H9 (cell line): ENCODE measurements at regions not wholly inside any gene's neighbourhood (a gene's known extent, or its start where the extent isn't known, plus 50 kb on each side); places are given as distances from the start of the nearest gene placed in this dataset.

Experiments used
- DNase-seq: peaks from one replicate; pipeline ENCODE4 v3.0.0-alpha.2; 2017
- H2AFZ ChIP-seq: one replicate; pipeline ENCODE4 v1.6.1; 2013; ENCODE audit warnings: mild to moderate bottlenecking, low read length, control low read depth, moderate library complexity
- H2AK5ac ChIP-seq: 2 replicates; pipeline ENCODE4 v1.6.1; 2013; ENCODE audit warnings: low read length, control low read depth, mixed read lengths; ENCODE audit not compliant: insufficient read length
- H2BK120ac ChIP-seq: one replicate; pipeline ENCODE4 v1.6.1; 2013; ENCODE audit warnings: low read depth, mild to moderate bottlenecking, low read length, control low read depth, inconsistent platforms; ENCODE audit not compliant: poor library complexity, severe bottlenecking
- H2BK12ac ChIP-seq: 2 replicates; pipeline ENCODE4 v1.6.1; 2013; ENCODE audit warnings: low read length, control low read depth, mixed read lengths, low read depth; ENCODE audit not compliant: insufficient read length
- H2BK15ac ChIP-seq: 2 replicates; pipeline ENCODE4 v1.6.1; 2013; ENCODE audit warnings: low read depth, low read length, control low read depth
- H2BK20ac ChIP-seq: one replicate; pipeline ENCODE4 v1.6.1; 2013; ENCODE audit warnings: low read depth, mild to moderate bottlenecking, low read length, control low read depth, inconsistent platforms; ENCODE audit not compliant: poor library complexity, severe bottlenecking
- H2BK5ac ChIP-seq: 2 replicates; pipeline ENCODE4 v1.6.1; 2013; ENCODE audit warnings: low read length, control low read depth, mixed read lengths; ENCODE audit not compliant: insufficient read length
- H3K14ac ChIP-seq: 2 replicates; pipeline ENCODE4 v1.6.1; 2013; ENCODE audit warnings: low read length, control low read depth; ENCODE audit not compliant: insufficient read depth
- H3K18ac ChIP-seq: 2 replicates; pipeline ENCODE4 v1.6.1; 2013; ENCODE audit warnings: low read depth, mild to moderate bottlenecking, mixed read lengths, low read length, control low read depth; ENCODE audit not compliant: insufficient read length
- H3K23ac ChIP-seq: 2 replicates; pipeline ENCODE4 v1.6.1; 2013; ENCODE audit warnings: low read length, control low read depth, mixed read lengths, low read depth; ENCODE audit not compliant: insufficient read length
- H3K23me2 ChIP-seq: 2 replicates; pipeline ENCODE4 v1.6.1; 2013; ENCODE audit warnings: low read depth, mild to moderate bottlenecking, mixed read lengths, low read length, control low read depth; ENCODE audit not compliant: insufficient read length, poor library complexity, severe bottlenecking
- H3K27ac ChIP-seq: 2 replicates; pipeline ENCODE4 v1.5.1; 2013; ENCODE audit warnings: low read length, control low read depth, mixed read lengths, low read depth; ENCODE audit not compliant: insufficient read length
- H3K27me3 ChIP-seq: 2 replicates; pipeline ENCODE4 v1.6.1; 2013; ENCODE audit warnings: low read length, control low read depth, inconsistent platforms; ENCODE audit not compliant: insufficient read depth
- H3K4ac ChIP-seq: 2 replicates; pipeline ENCODE4 v1.6.1; 2013; ENCODE audit warnings: low read depth, mild to moderate bottlenecking, control low read depth, inconsistent platforms, low read length, moderate library complexity
- H3K4me1 ChIP-seq: 2 replicates; pipeline ENCODE4 v1.6.1; 2013; ENCODE audit warnings: low read length, control low read depth, inconsistent platforms; ENCODE audit not compliant: insufficient read depth
- H3K4me2 ChIP-seq: 2 replicates; pipeline ENCODE4 v1.6.1; 2013; ENCODE audit warnings: low read length, control low read depth, mixed read lengths; ENCODE audit not compliant: insufficient read length, insufficient read depth
- H3K56ac ChIP-seq: 2 replicates; pipeline ENCODE4 v1.6.1; 2013; ENCODE audit warnings: low read depth, mild to moderate bottlenecking, mixed read lengths, low read length, control low read depth; ENCODE audit not compliant: insufficient read length
- H3K79me1 ChIP-seq: 2 replicates; pipeline ENCODE4 v1.6.1; 2013; ENCODE audit warnings: low read depth, mild to moderate bottlenecking, moderate library complexity, low read length, control low read depth, inconsistent platforms; ENCODE audit not compliant: insufficient read depth, poor library complexity, severe bottlenecking
- H3K79me2 ChIP-seq: 2 replicates; pipeline ENCODE4 v1.6.1; 2013; ENCODE audit warnings: low read length, control low read depth, inconsistent platforms; ENCODE audit not compliant: insufficient read depth
- H3K9ac ChIP-seq: 2 replicates; pipeline ENCODE4 v1.6.1; 2013; ENCODE audit warnings: low read length, control low read depth, mixed read lengths; ENCODE audit not compliant: insufficient read length; ENCODE audit errors: extremely low read depth
- H3K9me3 ChIP-seq: one replicate; pipeline ENCODE4 v1.6.1; 2013; ENCODE audit warnings: low read depth, low read length, inconsistent platforms; ENCODE audit not compliant: control insufficient read depth
- H3T11ph ChIP-seq: one replicate; pipeline ENCODE4 v1.6.1; 2013; ENCODE audit warnings: mild to moderate bottlenecking, low read length, control low read depth, inconsistent platforms
- H4K20me1 ChIP-seq: one replicate; pipeline ENCODE4 v1.6.1; 2013; ENCODE audit not compliant: control insufficient read depth, insufficient read length, insufficient read depth
- H4K5ac ChIP-seq: 2 replicates; pipeline ENCODE4 v1.6.1; 2013; ENCODE audit warnings: low read depth, mild to moderate bottlenecking, mixed read lengths, low read length, control low read depth; ENCODE audit not compliant: insufficient read length
- H4K8ac ChIP-seq: replicated peaks from 2 replicates; pipeline ENCODE4 v1.6.1; 2013; ENCODE audit warnings: low read length, control low read depth, mixed read lengths, low read depth; ENCODE audit not compliant: insufficient read length
- H4K91ac ChIP-seq: 2 replicates; pipeline ENCODE4 v1.6.1; 2013; ENCODE audit warnings: low read depth, mild to moderate bottlenecking, moderate library complexity, mixed read lengths, low read length, control low read depth; ENCODE audit not compliant: insufficient read length
- H3K27ac Mint-ChIP-seq, 3 experiments: 2 replicates in 2 of 3; 3 replicates in 1 of 3; pipeline ENCODE4 v1.8.0; 2020 to 2021; ENCODE audit warnings: mixed read lengths in 3 of 3, mild to moderate bottlenecking in 1 of 3, moderate library complexity in 1 of 3
- H3K27me3 Mint-ChIP-seq: 2 replicates; pipeline ENCODE4 v1.8.0; 2021; ENCODE audit warnings: low read depth, mild to moderate bottlenecking, moderate library complexity, mixed read lengths
- H3K36me3 Mint-ChIP-seq, 3 experiments: 2 replicates in 2 of 3; 3 replicates in 1 of 3; pipeline ENCODE4 v1.8.0; 2020 to 2021; ENCODE audit warnings: low read depth in 3 of 3, mixed read lengths in 3 of 3; ENCODE audit not compliant: insufficient read depth in 1 of 3
- H3K4me1 Mint-ChIP-seq, 2 experiments: 2 replicates each; pipeline ENCODE4 v1.8.0; 2020; ENCODE audit warnings: mixed read lengths in 2 of 2
- H3K4me3 Mint-ChIP-seq, 2 experiments: 2 replicates in 1 of 2; 3 replicates in 1 of 2; pipeline ENCODE4 v1.8.0; 2020 to 2021; ENCODE audit warnings: mild to moderate bottlenecking in 2 of 2, mixed read lengths in 2 of 2, moderate library complexity in 1 of 2
- H3K9me3 Mint-ChIP-seq, 2 experiments: 2 replicates in 1 of 2; 3 replicates in 1 of 2; pipeline ENCODE4 v1.8.0; 2020; ENCODE audit warnings: mild to moderate bottlenecking in 2 of 2, mixed read lengths in 2 of 2, moderate library complexity in 1 of 2
- CTCF ChIP-seq: fragments of 200-600 bp; sonication (generic); conservative IDR thresholded peaks from 3 replicates; pipeline ENCODE4 v1.8.0; 2021; ENCODE audit warnings: antibody characterized with exemption, mild to moderate bottlenecking
- WGBS: extraction: QIAGEN DNeasy Blood & Tissue Kit; methylation state at CpG from one replicate; pipeline ENCODE4 v1.1.7; 2013; ENCODE audit warnings: missing lambda C conversion rate, low lambda C conversion rate, mixed read lengths; ENCODE audit not compliant: insufficient read length; ENCODE audit errors: extremely low coverage; 5-methylcytosine and 5-hydroxymethylcytosine counted together

- no peak overlapping the region for H3T11ph ChIP-seq
- no peak overlapping the region for H3K18ac ChIP-seq
- no CpG with 5 or more reads among the region's 2 CpGs for WGBS
- no peak for TF ChIP-seq CTCF
- no peak overlapping the region for H3K9ac ChIP-seq
- H2BK120ac ChIP-seq: no peak overlapping the region
- no peak overlapping the region for H3K23ac ChIP-seq
- Mint-ChIP-seq H3K9me3 (peaks cover 50 to 52% of the 10 kb centered on the region in 2 experiments), H3K4me1 (no peaks in the 10 kb centered on the region), H3K4me3 (no peak overlapping the region), H3K36me3 (peaks cover 8 to 24% (median 21%) of the 10 kb centered on the region in 3 experiments), H3K27ac (no peak overlapping the region), H3K27me3 (no peaks in the 10 kb centered on the region)
- H4K8ac ChIP-seq: no peak overlapping the region
- no peak for DNase-seq
- no peaks in the 10 kb centered on the region for H3K27me3 ChIP-seq
- H3K23me2 ChIP-seq: no peaks in the 10 kb centered on the region
- no peak overlapping the region for H2BK20ac ChIP-seq
- no peaks in the 10 kb centered on the region for H3K79me2 ChIP-seq
- no peaks in the 10 kb centered on the region for H3K79me1 ChIP-seq
- no peak overlapping the region for H2BK15ac ChIP-seq
- no peak overlapping the region for H2BK12ac ChIP-seq
- H4K91ac ChIP-seq: no peak overlapping the region
- no peak overlapping the region for H2AFZ ChIP-seq
- no peak overlapping the region for H3K14ac ChIP-seq
- no peak overlapping the region for H2AK5ac ChIP-seq
- no peak overlapping the region for H3K56ac ChIP-seq
- H3K4ac ChIP-seq: no peak overlapping the region
- H4K20me1 ChIP-seq: no peaks in the 10 kb centered on the region
- H3K4me2 ChIP-seq: no peak overlapping the region
- no peak overlapping the region for H2BK5ac ChIP-seq
- no peak overlapping the region for H3K27ac ChIP-seq
- peaks cover 13% of the 10 kb centered on the region for H3K9me3 ChIP-seq
- H4K5ac ChIP-seq: no peak overlapping the region
- no peaks in the 10 kb centered on the region for H3K4me1 ChIP-seq
Measured at GRCh38 chr10:29407280-29407858, 118.5 kb downstream of the LYZL1 start.
